GM12892 (cell line): ENCODE measurements at regions not wholly inside any gene's neighbourhood (a gene's known extent, or its start where the extent isn't known, plus 50 kb on each side); places are given as distances from the start of the nearest gene placed in this dataset.

Experiments
- POLR2A ChIP-seq: IDR thresholded peaks from 2 replicates; pipeline ENCODE4 v1.6.1; 2011; ENCODE audit warnings: low read depth, low read length, control low read depth
- POLR2AphosphoS5 ChIP-seq: IDR thresholded peaks from 2 replicates; pipeline ENCODE4 v1.6.1; 2011; ENCODE audit warnings: low read depth, low read length, control low read depth
- TAF1 ChIP-seq: IDR thresholded peaks from 2 replicates; pipeline ENCODE4 v1.6.1; 2011; ENCODE audit warnings: low read depth, mild to moderate bottlenecking, control low read depth, low read length, borderline replicate concordance

- no peak for TF ChIP-seq POLR2A
- TF ChIP-seq POLR2AphosphoS5 = no peak
- no peak for TF ChIP-seq TAF1
Measured at GRCh38 chr12:58388261-58388660, 446.9 kb downstream of the ATP23 start.
